Activated CD4-positive, alpha-beta T cell treated with anti-CD3 and anti-CD28 coated beads, Interleukin-2, amount 50 U/mL, for 4 hours (primary cell): ENCODE measurements at regions not wholly inside any gene's neighbourhood (a gene's known extent, or its start where the extent isn't known, plus 50 kb on each side); places are given as distances from the start of the nearest gene placed in this dataset.

ENCODE experiments used
- DNase-seq, 2 experiments: peaks; one replicate each; pipeline ENCODE4 v3.0.0-alpha.2; 2020

- DNase-seq: no peak
Observed at GRCh38 chr3:27865731-27866130, 143.6 kb upstream of the EOMES start.

GRCh38 chr3:27869152-27869551, 147.0 kb upstream of the EOMES start:
- DNase-seq: no peak

DNA sequence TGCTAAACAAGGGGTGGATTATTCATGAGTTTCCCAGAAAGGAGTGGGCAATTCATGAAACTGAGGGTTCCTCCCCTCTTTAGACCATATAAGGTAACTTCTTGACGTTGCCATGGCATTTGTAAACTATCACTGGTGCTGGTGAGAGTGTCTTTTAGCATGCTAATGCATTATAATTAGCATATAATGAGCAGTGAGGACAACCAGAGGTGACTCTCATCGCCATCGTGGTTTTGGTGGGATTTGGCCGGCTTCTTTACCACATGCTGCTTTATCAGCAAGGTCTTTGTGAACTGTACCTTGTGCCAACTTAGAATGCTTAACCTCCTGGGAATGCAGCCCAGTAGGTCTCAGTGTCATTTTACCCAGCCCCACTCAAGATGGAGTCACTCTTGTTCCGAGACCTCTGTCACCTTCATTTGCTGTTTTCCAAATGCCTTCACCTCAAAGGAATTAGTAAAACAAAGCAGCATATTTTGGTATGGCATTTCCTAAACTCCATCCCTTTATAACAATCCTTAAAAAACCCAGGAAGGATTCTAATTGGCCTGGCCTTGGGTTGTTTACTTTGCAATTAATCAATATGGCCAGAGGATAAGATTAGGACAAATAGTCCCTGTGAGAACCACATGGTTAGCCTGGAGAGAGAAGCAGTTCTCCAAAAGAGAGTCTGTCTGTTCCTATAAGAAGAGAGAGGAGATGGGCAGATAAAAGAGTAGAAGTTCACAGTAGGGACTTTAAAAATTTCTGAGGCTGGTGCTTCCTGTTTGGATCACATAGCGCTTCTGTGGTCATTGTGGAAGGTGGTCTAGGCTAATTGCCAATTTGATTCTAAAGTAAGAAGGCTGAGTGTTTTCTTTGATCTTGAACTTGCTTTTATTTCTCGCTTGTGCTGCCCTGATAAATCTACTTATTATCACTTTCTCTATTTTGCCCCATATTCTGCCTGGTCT, 155.2 kb upstream of the EOMES start:
- DNase-seq: no peak

- DNase-seq: no peak
Observed at GRCh38 chr3:27878014-27878383, 155.9 kb upstream of the EOMES start.

DNA sequence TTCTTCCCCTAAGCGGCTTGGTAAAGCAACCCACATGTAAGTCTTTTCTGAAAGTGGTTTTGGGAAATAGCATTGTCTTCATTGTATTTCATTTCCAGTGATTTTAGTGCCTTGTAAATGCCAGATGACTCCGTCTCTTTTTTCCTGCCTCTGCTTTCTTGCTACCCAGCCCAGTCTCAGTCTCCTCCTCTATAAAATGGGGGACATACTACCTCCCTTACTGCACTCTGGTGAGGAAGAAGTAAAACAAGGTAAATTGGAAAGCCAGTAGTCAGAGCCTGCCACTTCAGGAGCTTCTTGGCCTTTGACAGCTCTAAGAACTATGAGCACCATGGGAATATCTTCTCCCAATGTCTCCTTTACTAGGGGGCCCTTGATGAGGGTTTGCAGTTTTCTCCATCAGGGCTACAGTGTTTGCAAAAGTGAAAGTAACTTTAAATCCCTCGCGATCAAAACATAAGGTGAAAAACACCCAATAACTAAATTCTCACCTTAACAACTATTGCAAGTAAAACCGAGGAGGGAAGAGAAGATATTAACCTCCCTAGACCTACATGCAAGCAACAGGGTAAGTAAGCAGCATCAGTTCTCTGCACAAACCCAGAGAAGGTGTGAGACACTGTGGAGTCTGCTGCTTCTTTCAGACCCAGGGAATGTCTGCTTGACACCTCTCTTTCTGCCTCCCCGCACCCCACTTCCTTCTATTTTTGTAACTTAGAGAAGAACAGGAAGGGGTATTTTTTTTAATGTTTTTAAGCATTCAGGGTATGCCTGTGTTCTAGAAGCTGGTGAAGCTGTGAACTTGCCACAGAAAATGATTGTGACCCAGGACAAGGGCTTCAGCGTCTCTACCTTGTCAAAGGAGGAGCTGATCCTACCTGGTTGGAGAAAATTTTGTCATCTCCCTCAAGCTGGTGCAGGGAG, 159.1 kb upstream of the EOMES start:
- peak; percentile 21 to 26 for DNase-seq

- DNase-seq: no peak
Observed at GRCh38 chr3:27883266-27883665, 161.1 kb upstream of the EOMES start.

DNA sequence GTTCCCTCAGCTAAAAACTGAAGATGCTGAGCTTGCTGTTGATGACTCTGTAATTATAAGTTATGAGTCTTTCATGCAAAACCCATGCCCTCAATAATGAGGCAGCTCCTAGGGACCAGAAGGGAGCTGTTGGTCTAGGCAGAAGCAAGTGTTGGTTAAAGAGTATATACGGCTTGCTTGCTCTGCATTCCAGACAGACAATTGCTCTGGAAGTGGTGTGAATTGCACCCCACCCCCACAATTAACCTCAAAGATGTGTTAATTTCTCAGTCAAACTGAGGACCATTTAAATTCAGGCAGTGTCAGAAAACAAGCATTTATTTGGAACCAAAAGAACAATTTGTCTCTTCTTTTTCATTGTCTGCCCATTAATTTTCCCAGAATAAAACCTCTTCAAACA, 163.5 kb upstream of the EOMES start:
- DNase-seq: no peak

DNA sequence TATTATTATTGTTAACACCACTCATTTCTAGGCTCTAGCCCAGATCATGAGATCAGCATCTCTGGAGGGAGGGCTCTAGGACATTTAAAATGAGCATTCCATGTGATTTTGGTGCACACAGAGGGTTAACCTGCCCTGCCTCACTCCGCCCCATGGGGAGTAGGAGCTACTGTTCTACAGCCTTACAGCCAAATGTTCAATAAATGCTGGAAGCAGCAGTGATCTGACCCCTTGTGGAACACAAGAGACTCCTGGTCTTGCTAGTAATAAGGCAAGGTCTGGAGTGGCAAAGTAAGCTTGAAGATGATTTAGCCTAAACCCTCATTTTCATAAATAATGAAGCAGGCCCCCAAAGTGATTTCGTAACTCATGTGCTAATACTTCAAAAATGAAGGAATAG, 166.4 kb upstream of the EOMES start:
- DNase-seq: no peak

DNA sequence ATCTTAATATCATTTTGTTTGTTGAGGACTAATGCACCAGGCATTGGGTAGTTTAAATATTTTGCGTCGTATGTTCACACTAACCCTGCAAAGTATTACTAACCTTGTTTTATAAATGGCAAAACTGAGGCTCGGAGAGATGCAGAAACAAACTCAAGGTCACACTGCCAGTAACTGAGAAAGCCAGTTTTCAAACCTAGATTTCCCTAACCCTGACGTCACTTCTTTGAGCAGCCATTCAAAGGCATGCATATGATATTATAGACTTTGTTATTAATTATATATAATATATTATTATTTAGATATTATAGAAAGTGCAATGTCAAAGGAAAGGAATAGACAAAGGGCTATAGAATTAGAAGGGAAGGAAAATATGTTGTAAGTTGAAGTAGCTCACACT, 167.6 kb upstream of the EOMES start:
- DNase-seq: no peak

DNA sequence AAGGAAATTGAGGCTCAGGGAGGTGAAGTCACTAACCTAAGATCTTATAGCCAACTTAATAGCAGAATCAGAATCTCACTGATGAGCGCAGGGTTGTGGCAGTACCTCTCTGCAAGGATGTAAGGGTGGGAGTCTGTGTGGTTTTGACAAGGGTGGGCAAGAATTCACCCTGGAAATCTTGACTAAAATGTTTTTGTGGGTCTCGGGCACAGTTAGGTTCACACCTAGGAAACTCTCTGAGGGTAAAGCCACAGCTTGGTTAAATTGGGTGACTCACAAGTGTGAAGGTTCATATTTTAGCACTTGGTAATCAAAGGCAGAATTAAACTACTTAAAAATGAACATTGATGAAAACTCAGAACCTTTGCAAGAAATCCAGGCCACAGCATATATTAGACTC, 178.2 kb upstream of the EOMES start:
- DNase-seq: no peak

DNA sequence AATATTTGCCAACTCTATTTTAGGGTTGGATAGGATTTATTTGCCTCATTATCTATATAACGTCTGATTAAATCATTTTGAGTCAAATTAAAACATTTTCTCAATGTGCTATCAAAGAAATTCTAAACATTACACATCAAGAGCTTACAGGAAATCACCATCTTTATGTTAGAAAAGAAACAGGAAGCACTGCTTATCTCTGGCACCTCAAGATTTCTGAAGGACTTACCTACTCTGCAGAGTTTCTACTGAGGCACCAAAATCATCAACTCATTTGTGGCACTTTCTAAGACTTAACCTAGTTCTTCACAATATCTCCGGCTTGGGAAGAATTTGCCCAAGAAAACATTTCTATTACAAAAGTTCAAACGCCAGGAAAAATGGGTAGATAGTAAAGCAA, 181.3 kb upstream of the EOMES start:
- DNase-seq: no peak

DNA sequence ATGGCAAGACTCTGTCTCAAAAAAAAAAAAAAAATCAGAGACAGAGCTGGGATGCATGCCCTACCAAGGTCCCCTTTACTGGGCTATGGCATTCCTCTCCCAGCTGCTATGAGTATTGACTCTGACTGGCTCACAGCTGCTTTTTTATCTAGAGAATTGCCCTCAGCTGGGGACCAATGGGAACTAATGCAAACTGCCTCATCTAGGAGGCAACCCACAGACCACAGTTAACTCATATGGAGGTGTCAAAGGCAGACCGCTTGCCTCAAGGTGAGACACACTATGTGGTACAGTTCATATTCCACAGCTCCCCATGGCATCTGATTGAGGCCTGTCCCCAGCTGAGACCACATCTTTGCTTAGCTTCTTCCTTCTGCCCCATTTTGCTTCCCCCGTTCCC, 183.5 kb upstream of the EOMES start:
- DNase-seq: no peak

DNA sequence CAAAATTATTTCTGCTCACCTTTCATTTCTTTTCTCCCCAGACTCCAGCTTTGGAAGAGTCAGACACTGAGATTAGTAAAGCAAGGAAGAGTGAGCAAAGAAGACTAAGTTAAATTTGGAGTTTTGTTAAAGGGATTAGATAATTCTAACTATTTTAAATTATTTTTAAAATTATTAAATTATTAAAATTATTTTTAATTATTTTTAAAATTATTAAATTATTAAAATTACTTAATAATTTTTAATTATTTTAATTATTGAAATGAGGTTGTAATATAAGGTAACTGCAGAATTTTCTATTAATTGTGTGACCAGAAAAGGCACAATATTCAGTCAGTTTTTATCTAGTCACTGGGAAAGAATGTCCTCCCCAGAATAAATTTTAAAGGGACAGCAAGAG, 185.0 kb upstream of the EOMES start:
- DNase-seq: no peak

DNA sequence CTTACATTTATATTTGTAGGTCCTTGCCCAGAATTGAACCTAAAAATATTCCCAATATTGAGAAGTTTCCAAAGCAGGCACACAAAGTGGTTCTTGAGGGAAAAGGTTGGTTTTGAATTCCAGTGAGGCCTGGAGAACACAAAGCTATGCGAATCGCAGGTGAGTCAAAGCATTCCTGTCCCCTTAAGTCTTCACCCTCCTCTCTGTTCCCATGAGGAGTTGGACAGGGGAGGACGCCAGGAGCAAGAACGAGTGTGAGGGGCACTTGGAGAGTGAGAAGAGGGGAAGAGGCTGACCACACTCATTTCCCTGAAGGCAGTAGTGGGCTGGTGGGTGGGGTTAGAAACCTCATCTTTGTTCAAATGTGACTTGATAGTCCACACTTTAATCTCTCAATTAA, 185.8 kb upstream of the EOMES start:
- DNase-seq: no peak

- no peak for DNase-seq
Observed at GRCh38 chr3:27910456-27910855, 188.3 kb upstream of the EOMES start.

- no peak for DNase-seq
Observed at GRCh38 chr3:27914199-27914598, 192.1 kb upstream of the EOMES start.

DNA sequence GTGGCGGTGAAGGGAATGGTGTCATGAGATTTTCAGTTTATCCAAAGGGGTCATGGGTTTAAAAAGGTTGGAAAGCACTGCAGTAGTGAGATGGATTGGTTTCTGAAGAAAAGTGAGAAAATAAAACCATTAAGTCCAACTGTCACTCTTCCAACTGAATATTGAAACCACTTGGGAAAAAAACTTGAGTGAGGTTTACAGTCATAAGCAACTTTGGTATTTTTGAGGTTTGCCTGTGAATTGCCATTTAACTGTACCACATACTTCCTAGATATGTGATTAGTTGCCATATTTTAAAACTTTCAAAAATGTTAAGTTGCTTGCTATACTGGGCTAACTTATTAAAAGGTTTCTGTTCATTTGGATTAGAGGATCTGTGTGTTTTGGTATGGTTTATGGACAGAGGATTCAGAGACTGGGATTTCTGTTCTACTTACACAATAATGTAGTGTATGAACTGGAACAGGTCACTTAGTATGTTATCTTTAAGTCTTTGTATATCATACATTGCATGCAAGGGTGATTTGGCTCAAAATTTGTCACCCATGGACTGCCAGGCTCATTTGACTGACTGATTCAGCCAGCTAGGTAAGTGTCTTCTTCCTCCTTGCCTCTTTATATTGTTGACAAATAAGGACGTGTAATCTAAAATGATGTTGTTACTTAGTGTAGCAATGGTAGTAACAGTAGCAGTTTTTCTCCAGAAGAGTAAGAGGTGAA, 201.4 kb upstream of the EOMES start:
- DNase-seq: no peak

GRCh38 chr3:27927882-27928281, 205.8 kb upstream of the EOMES start:
- no peak for DNase-seq

DNA sequence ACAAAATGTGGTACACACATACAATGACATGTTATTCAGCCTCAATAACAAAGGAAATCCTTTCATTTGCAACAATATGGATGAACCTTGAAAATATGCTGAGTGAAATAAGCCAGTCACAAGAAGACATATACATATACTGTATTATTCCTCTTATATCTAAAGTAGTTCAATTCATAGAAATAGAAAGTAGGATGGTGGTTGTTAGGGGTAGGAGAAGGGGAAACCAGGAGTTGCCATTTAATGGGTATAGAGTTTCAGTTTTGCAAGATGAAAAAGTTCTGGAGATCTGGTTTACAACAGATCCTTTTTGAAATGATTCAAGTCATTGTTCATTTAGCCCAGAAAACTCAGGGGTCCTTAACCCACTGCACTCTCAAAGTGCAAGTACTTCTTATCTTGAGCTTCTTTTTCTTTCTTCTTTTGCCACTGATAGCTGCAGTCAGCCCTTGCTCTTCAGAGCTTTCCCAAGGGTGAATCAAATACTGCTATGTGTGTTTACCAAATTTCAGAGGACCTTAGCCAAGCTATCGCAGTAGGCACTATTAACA, 208.0 kb upstream of the EOMES start:
- DNase-seq: no peak

DNA sequence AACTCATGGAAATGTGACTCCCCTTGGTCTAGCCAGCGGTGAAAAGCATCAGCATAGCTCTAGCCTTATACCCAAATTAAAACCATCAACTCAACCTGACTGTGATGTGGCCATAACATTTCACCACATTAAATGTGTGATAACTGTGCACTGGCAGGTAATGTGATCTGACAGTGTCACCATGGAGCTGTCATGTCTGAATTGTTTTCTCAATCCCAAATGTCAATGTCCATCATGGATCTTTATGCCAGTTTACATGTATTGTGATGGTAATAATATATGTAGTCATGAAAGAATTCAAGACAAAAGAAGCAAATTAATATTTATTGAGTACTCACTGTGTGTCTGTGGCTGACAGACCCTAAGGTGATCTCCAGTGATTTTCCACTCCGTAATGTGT, 213.4 kb upstream of the EOMES start:
- no peak for DNase-seq

- no peak for DNase-seq
Observed at GRCh38 chr3:27939521-27939920, 217.4 kb upstream of the EOMES start.

- DNase-seq: no peak
Observed at GRCh38 chr3:27939940-27940339, 217.8 kb upstream of the EOMES start.

DNA sequence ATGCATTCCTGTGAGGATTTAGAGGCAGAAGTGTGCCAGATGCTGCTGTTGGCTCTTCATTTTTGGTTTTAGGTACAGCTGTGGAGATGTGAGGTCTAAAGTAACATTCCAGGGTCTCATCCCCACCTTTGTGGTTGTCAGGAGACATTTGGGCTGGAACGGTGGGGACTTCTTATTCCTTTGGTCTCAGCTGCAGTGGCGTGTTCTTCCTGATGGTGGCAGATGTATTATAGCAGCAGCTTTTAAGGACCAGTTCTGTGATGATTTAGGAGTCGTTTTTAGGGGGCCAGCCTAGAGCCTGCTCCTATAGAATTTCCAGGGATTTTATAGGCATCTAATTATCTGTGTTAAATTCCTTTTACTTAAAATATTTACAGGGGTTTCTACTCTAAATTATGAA, 221.0 kb upstream of the EOMES start:
- no peak for DNase-seq
